NCI-H526 (cell line): ENCODE measurements at regions not wholly inside any gene's neighbourhood (a gene's known extent, or its start where the extent isn't known, plus 50 kb on each side); places are given as distances from the start of the nearest gene placed in this dataset.
A peak's percentile ranks its signal among the peaks of the same experiment; 100 is the strongest.
"Not testable (repeated sequence)": the region's sequence is repeated elsewhere in the genome, so short reads cannot be mapped to it uniquely, and the experiment has no call there.

Experiments
- DNase-seq, 2 experiments: peaks; one replicate each; lab custom pipeline; 2025; lab: John Stamatoyannopoulos, UW

- DNase-seq: no peak
Observed at GRCh38 chr3:20482350-20482749, 296.3 kb upstream of the SGO1 start.

GRCh38 chr3:20480786-20481365, 294.9 kb upstream of the SGO1 start:
- DNase-seq: peak in 1 of 2 experiments; percentile 17

GRCh38 chr3:20478436-20478835, 292.4 kb upstream of the SGO1 start:
- DNase-seq: no peak

- DNase-seq: not testable (repeated sequence)
Observed at GRCh38 chr3:20464237-20464636, 278.2 kb upstream of the SGO1 start.

- no peak for DNase-seq
Observed at GRCh38 chr3:20462723-20463122, 276.7 kb upstream of the SGO1 start.

- no peak for DNase-seq
Observed at GRCh38 chr3:20462226-20462625, 276.2 kb upstream of the SGO1 start.

GRCh38 chr3:20458994-20459716, 273.1 kb upstream of the SGO1 start:
- no peak for DNase-seq

GRCh38 chr3:20456511-20456910, 270.5 kb upstream of the SGO1 start:
- no peak for DNase-seq

GRCh38 chr3:20451170-20451569, 265.2 kb upstream of the SGO1 start:
- DNase-seq: no peak

- no peak for DNase-seq
Observed at GRCh38 chr3:20450611-20451010, 264.6 kb upstream of the SGO1 start.

- no peak for DNase-seq
Observed at GRCh38 chr3:20442846-20443245, 256.8 kb upstream of the SGO1 start.

- DNase-seq: not testable (repeated sequence)
Observed at GRCh38 chr3:20427268-20427667, 241.3 kb upstream of the SGO1 start.

- DNase-seq: no peak
Observed at GRCh38 chr3:20425138-20425537, 239.1 kb upstream of the SGO1 start.

GRCh38 chr3:20424086-20424485, 238.1 kb upstream of the SGO1 start:
- DNase-seq: no peak

- DNase-seq: no peak
Observed at GRCh38 chr3:20422391-20422790, 236.4 kb upstream of the SGO1 start.

GRCh38 chr3:20417388-20418108, 231.5 kb upstream of the SGO1 start:
- DNase-seq: no peak

GRCh38 chr3:20406611-20407011, 220.6 kb upstream of the SGO1 start:
- DNase-seq: no peak

GRCh38 chr3:20405744-20406143, 219.7 kb upstream of the SGO1 start:
- DNase-seq: no peak

- DNase-seq: no peak
Observed at GRCh38 chr3:20405231-20405630, 219.2 kb upstream of the SGO1 start.

- DNase-seq: no peak
Observed at GRCh38 chr3:20404741-20405100, 218.7 kb upstream of the SGO1 start.

GRCh38 chr3:20403986-20404740, 218.2 kb upstream of the SGO1 start:
- no peak for DNase-seq

GRCh38 chr3:20401253-20401652, 215.2 kb upstream of the SGO1 start:
- DNase-seq: no peak

- no peak for DNase-seq
Observed at GRCh38 chr3:20400686-20401085, 214.7 kb upstream of the SGO1 start.
